Suprapubic skin (tissue), 3 donors: ENCODE measurements at regions not wholly inside any gene's neighbourhood (a gene's known extent, or its start where the extent isn't known, plus 50 kb on each side); places are given as distances from the start of the nearest gene placed in this dataset.

ENCODE experiments used
- EP300 ChIP-seq: sonication (generic); formaldehyde crosslinking; IDR thresholded peaks from one replicate; pipeline ENCODE4 v1.6.1; 2017; ENCODE audit warnings: antibody characterized with exemption
- POLR2A ChIP-seq, 2 donors: fragments of 450-650 bp; IDR thresholded peaks; one replicate each; pipeline ENCODE4 v1.6.1; 2017; ENCODE audit warnings: antibody characterized with exemption in 2 of 2, mild to moderate bottlenecking in 2 of 2, moderate library complexity in 2 of 2
- TF ChIP-seq, protein P1 (sequence below), 2 donors: fragments of 200-600 bp in 1 of 2; fragments of 450-650 bp in 1 of 2; sonication (generic) in 1 of 2; IDR thresholded peaks; one replicate each; pipeline ENCODE4 v1.5.1; 2016 to 2019; ENCODE audit warnings: antibody characterized with exemption in 2 of 2, mild to moderate bottlenecking in 1 of 2, moderate library complexity in 1 of 2

DNA sequence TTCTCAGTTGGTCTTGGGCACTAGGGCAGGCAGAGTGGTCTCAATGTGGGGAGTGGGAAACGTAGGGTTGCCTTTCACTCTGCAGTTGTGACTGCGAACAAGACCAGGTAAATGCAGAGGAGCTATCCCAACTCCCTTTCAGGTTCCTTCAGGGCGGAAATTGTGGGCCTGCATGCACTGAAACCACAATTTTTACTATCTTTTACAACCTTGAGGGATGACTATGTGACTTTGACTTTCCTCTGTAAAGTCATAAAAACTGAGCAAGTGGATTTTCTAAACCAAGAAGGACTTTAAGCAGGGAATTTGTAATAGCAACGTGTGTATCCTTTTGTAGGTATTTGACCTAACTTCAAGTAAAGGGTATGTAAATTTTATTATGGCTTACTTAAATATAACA, 171.4 kb upstream of the CADPS start:
- TF ChIP-seq, protein P1, sequence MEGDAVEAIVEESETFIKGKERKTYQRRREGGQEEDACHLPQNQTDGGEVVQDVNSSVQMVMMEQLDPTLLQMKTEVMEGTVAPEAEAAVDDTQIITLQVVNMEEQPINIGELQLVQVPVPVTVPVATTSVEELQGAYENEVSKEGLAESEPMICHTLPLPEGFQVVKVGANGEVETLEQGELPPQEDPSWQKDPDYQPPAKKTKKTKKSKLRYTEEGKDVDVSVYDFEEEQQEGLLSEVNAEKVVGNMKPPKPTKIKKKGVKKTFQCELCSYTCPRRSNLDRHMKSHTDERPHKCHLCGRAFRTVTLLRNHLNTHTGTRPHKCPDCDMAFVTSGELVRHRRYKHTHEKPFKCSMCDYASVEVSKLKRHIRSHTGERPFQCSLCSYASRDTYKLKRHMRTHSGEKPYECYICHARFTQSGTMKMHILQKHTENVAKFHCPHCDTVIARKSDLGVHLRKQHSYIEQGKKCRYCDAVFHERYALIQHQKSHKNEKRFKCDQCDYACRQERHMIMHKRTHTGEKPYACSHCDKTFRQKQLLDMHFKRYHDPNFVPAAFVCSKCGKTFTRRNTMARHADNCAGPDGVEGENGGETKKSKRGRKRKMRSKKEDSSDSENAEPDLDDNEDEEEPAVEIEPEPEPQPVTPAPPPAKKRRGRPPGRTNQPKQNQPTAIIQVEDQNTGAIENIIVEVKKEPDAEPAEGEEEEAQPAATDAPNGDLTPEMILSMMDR (IDR thresholded peaks at IDR 0.05), result no peak
- TF ChIP-seq POLR2A (IDR thresholded peaks at IDR 0.05) (no peak), EP300 (no peak)
